Kidney epithelial cell (primary cell): ENCODE measurements at regions not wholly inside any gene's neighbourhood (a gene's known extent, or its start where the extent isn't known, plus 50 kb on each side); places are given as distances from the start of the nearest gene placed in this dataset.

Experiments
- DNase-seq: peaks from one replicate; pipeline ENCODE4 v3.0.0-alpha.2; 2010; ENCODE audit warnings: low read depth
- H3K27me3 ChIP-seq: 2 replicates; pipeline ENCODE4 v1.6.0; 2011; ENCODE audit warnings: low read length; ENCODE audit not compliant: control insufficient read depth, insufficient read depth
- H3K36me3 ChIP-seq: 2 replicates; pipeline ENCODE4 v1.5.1; 2011; ENCODE audit warnings: low read length; ENCODE audit not compliant: control insufficient read depth, insufficient read depth
- H3K4me3 ChIP-seq: 2 replicates; pipeline ENCODE4 v1.5.1; 2011; ENCODE audit warnings: low read depth, mild to moderate bottlenecking, control low read depth, low read length
- CTCF ChIP-seq: IDR thresholded peaks from 2 replicates; pipeline ENCODE4 v1.5.1; 2011; ENCODE audit warnings: mild to moderate bottlenecking, moderate library complexity, low read length, control low read depth, inconsistent platforms; ENCODE audit not compliant: insufficient read depth, poor library complexity, severe bottlenecking

GRCh38 chr22:48644108-48644507 lies 1183.6 kb downstream of the BRD1 start:
- H3K4me3 ChIP-seq: no peak overlapping the region
- no peaks in the 10 kb centered on the region for H3K36me3 ChIP-seq
- no peak for TF ChIP-seq CTCF
- DNase-seq: no peak
- H3K27me3 ChIP-seq: no peaks in the 10 kb centered on the region

- Histone ChIP-seq H3K27me3 (no peaks in the 10 kb centered on the region), H3K4me3 (no peak overlapping the region), H3K36me3 (no peaks in the 10 kb centered on the region)
- no peak for TF ChIP-seq CTCF
- DNase-seq: no peak
Observed at GRCh38 chr22:48643066-48643731, 1184.5 kb downstream of the BRD1 start.

- no peak for DNase-seq
- Histone ChIP-seq H3K36me3 (no peaks in the 10 kb centered on the region), H3K27me3 (no peaks in the 10 kb centered on the region), H3K4me3 (no peak overlapping the region)
- no peak for TF ChIP-seq CTCF
Observed at GRCh38 chr22:48642550-48642949, 1185.1 kb downstream of the BRD1 start.

GRCh38 chr22:48641906-48642475 lies 1185.7 kb downstream of the BRD1 start:
- no peak for TF ChIP-seq CTCF
- H3K27me3 ChIP-seq: no peaks in the 10 kb centered on the region
- H3K36me3 ChIP-seq: no peaks in the 10 kb centered on the region
- DNase-seq: no peak
- H3K4me3 ChIP-seq: no peak overlapping the region

- H3K4me3 ChIP-seq: no peak overlapping the region
- no peaks in the 10 kb centered on the region for H3K27me3 ChIP-seq
- TF ChIP-seq CTCF: no peak
- no peak for DNase-seq
- no peaks in the 10 kb centered on the region for H3K36me3 ChIP-seq
Observed at GRCh38 chr22:48640890-48641841, 1186.5 kb downstream of the BRD1 start.
